Smooth muscle cell (in vitro differentiated cells): ENCODE measurements at regions not wholly inside any gene's neighbourhood (a gene's known extent, or its start where the extent isn't known, plus 50 kb on each side); places are given as distances from the start of the nearest gene placed in this dataset.

Experiments
- DNase-seq: peaks from one replicate; lab custom pipeline; 2025; ENCODE audit not compliant: unreplicated experiment; lab: John Stamatoyannopoulos, UW
- H2AFZ ChIP-seq: fragments of 200-600 bp; sonication (generic); 2 replicates; pipeline ENCODE4 v1.6.0; 2016; ENCODE audit warnings: antibody characterized with exemption, low read depth, mild to moderate bottlenecking
- H3F3A ChIP-seq: fragments of 200-600 bp; sonication (generic); 2 replicates; pipeline ENCODE4 v1.6.0; 2017; ENCODE audit warnings: antibody characterized with exemption, low read depth
- H3K27ac ChIP-seq: fragments of 200-600 bp; sonication (generic); 2 replicates; pipeline ENCODE4 v1.5.1; 2016; ENCODE audit warnings: low read depth, mild to moderate bottlenecking
- H3K27me3 ChIP-seq: fragments of 200-600 bp; sonication (generic); 2 replicates; pipeline ENCODE4 v1.6.1; 2016; ENCODE audit warnings: low read depth, mild to moderate bottlenecking
- H3K36me3 ChIP-seq: fragments of 200-600 bp; sonication (generic); 2 replicates; pipeline ENCODE4 v1.5.1; 2016; ENCODE audit warnings: low read depth
- H3K4me1 ChIP-seq: fragments of 200-600 bp; sonication (generic); 2 replicates; pipeline ENCODE4 v1.5.1; 2016; ENCODE audit warnings: low read depth
- H3K4me2 ChIP-seq: fragments of 200-600 bp; sonication (generic); 2 replicates; pipeline ENCODE4 v1.6.0; 2016; ENCODE audit warnings: mild to moderate bottlenecking
- H3K4me3 ChIP-seq: fragments of 200-600 bp; sonication (generic); 2 replicates; pipeline ENCODE4 v1.5.1; 2016; ENCODE audit warnings: mild to moderate bottlenecking
- H3K79me2 ChIP-seq: fragments of 200-600 bp; sonication (generic); 2 replicates; pipeline ENCODE4 v1.6.0; 2016; ENCODE audit warnings: low read depth, mild to moderate bottlenecking
- H3K9ac ChIP-seq: fragments of 200-600 bp; sonication (generic); 2 replicates; pipeline ENCODE4 v1.6.0; 2016; ENCODE audit warnings: low read depth
- H3K9me3 ChIP-seq: fragments of 200-600 bp; sonication (generic); replicated peaks from 2 replicates; pipeline ENCODE4 v1.5.1; 2016; ENCODE audit warnings: low read depth
- H4K20me1 ChIP-seq: fragments of 200-600 bp; sonication (generic); 2 replicates; pipeline ENCODE4 v1.6.0; 2016; ENCODE audit warnings: low read depth
- CTCF ChIP-seq: fragments of 200-600 bp; sonication (generic); IDR thresholded peaks from 2 replicates; pipeline ENCODE4 v1.5.1; 2017; ENCODE audit warnings: borderline replicate concordance, mild to moderate bottlenecking, antibody characterized with exemption; ENCODE audit not compliant: insufficient read depth, poor library complexity, severe bottlenecking
- WGBS: methylation state at CpG from one replicate; pipeline ENCODE4 v1.1.7; 2016; ENCODE audit warnings: low lambda C conversion rate; 5-methylcytosine and 5-hydroxymethylcytosine counted together

GRCh38 chr3:28915741-28916500 is 364.9 kb upstream of the RBMS3 start:
- Histone ChIP-seq H3K36me3 (no peaks in the 10 kb centered on the region), H3K9ac (peak overlapping the region; percentile 46), H4K20me1 (no peaks in the 10 kb centered on the region), H3K4me2 (peak overlapping the region; percentile 83), H3K4me3 (peak overlapping the region; percentile 33), H3K27ac (peak overlapping the region; percentile 82), H2AFZ (peak overlapping the region; percentile 45), H3F3A (peaks cover 14% of the 10 kb centered on the region), H3K9me3 (no peaks in the 10 kb centered on the region), H3K4me1 (peaks cover 37% of the 10 kb centered on the region), H3K27me3 (no peaks in the 10 kb centered on the region), H3K79me2 (no peaks in the 10 kb centered on the region)
- WGBS = 30% methylated on average over 8 of the region's 8 CpGs
- peak; percentile 5 for TF ChIP-seq CTCF
- DNase-seq = no peak

- Histone ChIP-seq H2AFZ (peak overlapping the region; percentile 45), H3K36me3 (no peaks in the 10 kb centered on the region), H3K4me1 (peaks cover 30% of the 10 kb centered on the region), H3K9me3 (no peaks in the 10 kb centered on the region), H3K4me3 (peak overlapping the region; percentile 33), H3F3A (peaks cover 14% of the 10 kb centered on the region), H3K27me3 (no peaks in the 10 kb centered on the region), H3K27ac (peak overlapping the region; percentile 82), H3K4me2 (peak overlapping the region; percentile 83), H3K79me2 (no peaks in the 10 kb centered on the region), H4K20me1 (no peaks in the 10 kb centered on the region), H3K9ac (peak overlapping the region; percentile 46)
- DNase-seq = no peak
- peak; percentile 52 for TF ChIP-seq CTCF
- 44% methylated on average over 16 of the region's 16 CpGs for WGBS
Observed at GRCh38 chr3:28916713-28917499, 364.0 kb upstream of the RBMS3 start.

GRCh38 chr3:28917895-28918475 is 362.9 kb upstream of the RBMS3 start:
- peak overlapping the region; percentile 83 for H3K4me2 ChIP-seq
- peaks cover 21% of the 10 kb centered on the region for H3K4me1 ChIP-seq
- TF ChIP-seq CTCF = no peak
- H3K79me2 ChIP-seq = no peaks in the 10 kb centered on the region
- WGBS = 32% methylated on average over 4 of the region's 4 CpGs
- H3K9me3 ChIP-seq = no peaks in the 10 kb centered on the region
- no peaks in the 10 kb centered on the region for H3K27me3 ChIP-seq
- no peaks in the 10 kb centered on the region for H3K36me3 ChIP-seq
- peak overlapping the region; percentile 82 for H3K27ac ChIP-seq
- peak overlapping the region; percentile 40 for H2AFZ ChIP-seq
- H3F3A ChIP-seq = peaks cover 14% of the 10 kb centered on the region
- H3K9ac ChIP-seq = no peak overlapping the region
- no peak overlapping the region for H3K4me3 ChIP-seq
- no peaks in the 10 kb centered on the region for H4K20me1 ChIP-seq
- DNase-seq = no peak
